ENCODE measurements at regions not wholly inside any gene's neighbourhood (a gene's known extent, or its start where the extent isn't known, plus 50 kb on each side); places are given as distances from the start of the nearest gene placed in this dataset.
"Not testable (repeated sequence)": the region's sequence is repeated elsewhere in the genome, so short reads cannot be mapped to it uniquely, and the experiment has no call there.

- DNase-seq (ENCODE audit: low read depth), result peak; percentile 21
- TF ChIP-seq CTCF (IDR thresholded peaks at IDR 0.05; ENCODE audit: insufficient read depth, low read length), result no peak
- H3K4me3 ChIP-seq (ENCODE audit: low read depth, low read length), result no peak overlapping the region
Measured at GRCh38 chr3:151675858-151676615, 57.7 kb upstream of the AADACL2 start.

- TF ChIP-seq CTCF (IDR thresholded peaks at IDR 0.05; ENCODE audit: insufficient read depth, low read length), result no peak
- peak; percentile 22 for DNase-seq (ENCODE audit: low read depth)
- H3K4me3 ChIP-seq (ENCODE audit: low read depth, low read length), result no peak overlapping the region
Measured at GRCh38 chr3:151673974-151674373, 59.8 kb upstream of the AADACL2 start.

GRCh38 chr3:151667762-151668161, 66.0 kb upstream of the AADACL2 start:
- DNase-seq (ENCODE audit: low read depth); H3K4me3 ChIP-seq (ENCODE audit: low read depth, low read length): not testable (repeated sequence)

GRCh38 chr3:151660885-151661284, 72.8 kb upstream of the AADACL2 start:
- peak; percentile 69 for DNase-seq (ENCODE audit: low read depth)
- H3K4me3 ChIP-seq (ENCODE audit: low read depth, low read length), result no peak overlapping the region
- TF ChIP-seq CTCF (IDR thresholded peaks at IDR 0.05; ENCODE audit: insufficient read depth, low read length), result no peak

GRCh38 chr3:151644986-151645385, 88.7 kb upstream of the AADACL2 start:
- TF ChIP-seq CTCF (IDR thresholded peaks at IDR 0.05; ENCODE audit: insufficient read depth, low read length), result no peak
- DNase-seq (ENCODE audit: low read depth), result no peak
- no peak overlapping the region for H3K4me3 ChIP-seq (ENCODE audit: low read depth, low read length)

- no peak for DNase-seq (ENCODE audit: low read depth)
- H3K4me3 ChIP-seq (ENCODE audit: low read depth, low read length), result no peak overlapping the region
- no peak for TF ChIP-seq CTCF (IDR thresholded peaks at IDR 0.05; ENCODE audit: insufficient read depth, low read length)
Measured at GRCh38 chr3:151644020-151644620, 89.6 kb upstream of the AADACL2 start.

- DNase-seq (ENCODE audit: low read depth), result peak; percentile 20
- no peak overlapping the region for H3K4me3 ChIP-seq (ENCODE audit: low read depth, low read length)
- TF ChIP-seq CTCF (IDR thresholded peaks at IDR 0.05; ENCODE audit: insufficient read depth, low read length), result no peak
Measured at GRCh38 chr3:151639418-151639740, 94.3 kb upstream of the AADACL2 start.
